Muscle of leg (tissue), 3 donors: ENCODE measurements at regions not wholly inside any gene's neighbourhood (a gene's known extent, or its start where the extent isn't known, plus 50 kb on each side); places are given as distances from the start of the nearest gene placed in this dataset.

Experiments used
- DNase-seq: peaks from one replicate; pipeline ENCODE4 v3.0.0; 2013
- H3K27ac ChIP-seq: one replicate; pipeline ENCODE4 v1.5.1; 2013; ENCODE audit warnings: mild to moderate bottlenecking, low read length, control low read depth
- H3K27me3 ChIP-seq: one replicate; pipeline ENCODE4 v1.6.1; 2013; ENCODE audit warnings: low read length; ENCODE audit not compliant: control insufficient read depth, insufficient read depth
- H3K36me3 ChIP-seq: one replicate; pipeline ENCODE4 v1.6.1; 2013; ENCODE audit warnings: low read length; ENCODE audit not compliant: control insufficient read depth, insufficient read depth
- H3K4me1 ChIP-seq: one replicate; pipeline ENCODE4 v1.6.1; 2013; ENCODE audit warnings: low read length; ENCODE audit not compliant: control insufficient read depth, insufficient read depth
- H3K4me3 ChIP-seq: one replicate; pipeline ENCODE4 v1.5.1; 2013; ENCODE audit warnings: low read length, control low read depth
- H3K9me3 ChIP-seq: replicated peaks from 2 replicates; pipeline ENCODE4 v1.6.1; 2013; ENCODE audit warnings: low read depth, low read length; ENCODE audit not compliant: control insufficient read depth
- WGBS: methylation state at CpG from one replicate; pipeline ENCODE4 v1.1.5; 2013; ENCODE audit warnings: missing lambda C conversion rate; ENCODE audit not compliant: insufficient coverage; 5-methylcytosine and 5-hydroxymethylcytosine counted together

GRCh38 chr11:81388326-81388725, 1345.3 kb downstream of the FAM181B start:
- no peak for DNase-seq
- no peaks in the 10 kb centered on the region for H3K9me3 ChIP-seq
- no peaks in the 10 kb centered on the region for H3K27me3 ChIP-seq
- no peak overlapping the region for H3K4me3 ChIP-seq
- no peaks in the 10 kb centered on the region for H3K4me1 ChIP-seq
- 50% methylated on average over 1 of the region's 3 CpGs for WGBS
- H3K27ac ChIP-seq, result no peak overlapping the region
- no peaks in the 10 kb centered on the region for H3K36me3 ChIP-seq

- no peaks in the 10 kb centered on the region for H3K36me3 ChIP-seq
Measured at GRCh38 chr11:81380395-81380794, 1353.3 kb downstream of the FAM181B start.

DNA sequence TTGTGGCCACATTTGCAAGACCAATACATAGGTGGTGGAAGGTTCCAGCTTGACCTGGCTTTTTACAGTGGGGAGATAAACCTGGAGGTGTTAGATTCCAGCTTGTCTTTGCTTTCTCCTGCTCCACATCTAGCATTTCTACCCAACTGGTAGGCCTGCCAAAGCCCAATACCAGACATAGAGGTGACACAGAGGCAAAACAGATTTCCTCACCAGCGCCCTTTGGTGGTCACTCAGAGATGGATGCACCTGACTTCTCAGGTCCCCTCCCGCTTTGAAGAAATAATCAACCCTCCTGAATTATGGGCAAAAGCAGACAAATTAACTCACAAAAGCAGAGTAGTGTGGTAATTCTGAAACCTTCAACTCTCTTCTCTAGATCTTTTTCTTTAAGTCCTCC, 1356.2 kb downstream of the FAM181B start:
- no peak for DNase-seq
- H3K9me3 ChIP-seq, result no peaks in the 10 kb centered on the region
- H3K4me1 ChIP-seq, result no peaks in the 10 kb centered on the region
- no peaks in the 10 kb centered on the region for H3K36me3 ChIP-seq
- no peaks in the 10 kb centered on the region for H3K27me3 ChIP-seq
- H3K27ac ChIP-seq, result no peak overlapping the region
- no CpG with 5 or more reads among the region's 2 CpGs for WGBS
- H3K4me3 ChIP-seq, result no peak overlapping the region

More at GRCh38 chr11:81380395-81380794, 1353.3 kb downstream of the FAM181B start:
- no peak overlapping the region for H3K27ac ChIP-seq
- H3K4me3 ChIP-seq, result no peak overlapping the region
- H3K27me3 ChIP-seq, result no peaks in the 10 kb centered on the region
- DNase-seq, result no peak
- no peaks in the 10 kb centered on the region for H3K4me1 ChIP-seq
- no CpG with 5 or more reads among the region's 1 CpG for WGBS
- H3K9me3 ChIP-seq, result no peaks in the 10 kb centered on the region

DNA sequence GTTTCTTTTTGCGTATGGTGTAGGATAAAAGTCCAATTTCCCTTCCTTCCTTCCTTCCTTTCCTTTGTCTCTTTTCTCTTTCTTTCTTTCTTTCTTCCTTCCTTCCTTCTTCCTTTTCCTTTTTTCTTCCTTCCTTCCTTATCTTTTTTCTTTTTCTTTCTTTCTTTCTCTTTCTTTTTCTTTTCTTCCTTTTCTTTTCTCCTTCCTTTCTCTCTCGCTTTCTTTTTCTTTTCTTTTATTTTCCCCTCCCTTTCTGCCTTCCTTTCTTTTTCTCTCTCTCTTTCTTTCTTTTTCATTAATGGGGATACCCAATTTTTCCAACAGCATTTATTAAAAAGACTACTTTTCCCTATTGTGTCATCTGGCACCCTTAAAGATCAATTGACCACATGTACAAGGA, 1359.7 kb downstream of the FAM181B start:
- Histone ChIP-seq H3K27ac (no peak overlapping the region), H3K27me3 (no peaks in the 10 kb centered on the region), H3K36me3 (no peaks in the 10 kb centered on the region), H3K4me1 (no peaks in the 10 kb centered on the region), H3K9me3 (no peaks in the 10 kb centered on the region), H3K4me3 (no peak overlapping the region)
- no peak for DNase-seq
- WGBS, result no CpG with 5 or more reads among the region's 2 CpGs

GRCh38 chr11:81368192-81368591, 1365.5 kb downstream of the FAM181B start:
- 95% methylated on average over 8 of the region's 11 CpGs for WGBS
- no peaks in the 10 kb centered on the region for H3K27me3 ChIP-seq
- peaks cover 3% of the 10 kb centered on the region for H3K9me3 ChIP-seq
- H3K4me3 ChIP-seq, result no peak overlapping the region
- no peak for DNase-seq
- H3K4me1 ChIP-seq, result no peaks in the 10 kb centered on the region
- no peak overlapping the region for H3K27ac ChIP-seq
- no peaks in the 10 kb centered on the region for H3K36me3 ChIP-seq

- no CpG with 5 or more reads among the region's 4 CpGs for WGBS
Measured at GRCh38 chr11:81365496-81365895, 1368.2 kb downstream of the FAM181B start.

DNA sequence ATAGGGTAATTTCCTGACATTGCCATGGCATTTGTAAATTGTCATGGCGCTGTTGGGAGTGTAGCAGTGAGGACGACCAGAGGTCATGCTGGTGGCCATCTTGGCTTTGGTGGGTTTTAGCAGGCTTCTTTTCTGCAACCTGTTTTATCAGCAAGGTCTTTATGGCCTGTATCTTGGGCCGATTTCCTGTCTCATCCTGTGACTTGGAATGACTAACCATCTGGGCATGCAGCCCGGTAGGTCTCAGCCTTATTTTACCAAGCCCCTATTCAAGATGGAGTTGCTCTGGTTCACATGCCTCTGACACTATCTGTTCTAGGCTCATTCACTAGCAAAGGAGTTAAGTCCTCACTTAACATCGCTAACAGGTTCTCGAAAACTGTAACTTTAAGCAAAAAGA, 1374.2 kb downstream of the FAM181B start:
- WGBS, result 86% methylated on average over 4 of the region's 6 CpGs
- Histone ChIP-seq H3K9me3 (no peaks in the 10 kb centered on the region), H3K36me3 (no peaks in the 10 kb centered on the region), H3K27me3 (no peaks in the 10 kb centered on the region), H3K4me1 (no peaks in the 10 kb centered on the region), H3K27ac (no peak overlapping the region), H3K4me3 (no peak overlapping the region)
- DNase-seq, result no peak

More at GRCh38 chr11:81365496-81365895, 1368.2 kb downstream of the FAM181B start:
- Histone ChIP-seq H3K36me3 (no peaks in the 10 kb centered on the region), H3K9me3 (peaks cover 3% of the 10 kb centered on the region), H3K27me3 (no peaks in the 10 kb centered on the region), H3K4me1 (no peaks in the 10 kb centered on the region), H3K4me3 (no peak overlapping the region), H3K27ac (no peak overlapping the region)
- DNase-seq, result no peak

- H3K36me3 ChIP-seq, result no peaks in the 10 kb centered on the region
- H3K4me3 ChIP-seq, result no peak overlapping the region
- no peaks in the 10 kb centered on the region for H3K4me1 ChIP-seq
- no peak overlapping the region for H3K27ac ChIP-seq
- 83% methylated on average over 3 of the region's 6 CpGs for WGBS
- H3K27me3 ChIP-seq, result no peaks in the 10 kb centered on the region
- no peak for DNase-seq
- no peaks in the 10 kb centered on the region for H3K9me3 ChIP-seq
Measured at GRCh38 chr11:81345609-81346008, 1388.1 kb downstream of the FAM181B start.

DNA sequence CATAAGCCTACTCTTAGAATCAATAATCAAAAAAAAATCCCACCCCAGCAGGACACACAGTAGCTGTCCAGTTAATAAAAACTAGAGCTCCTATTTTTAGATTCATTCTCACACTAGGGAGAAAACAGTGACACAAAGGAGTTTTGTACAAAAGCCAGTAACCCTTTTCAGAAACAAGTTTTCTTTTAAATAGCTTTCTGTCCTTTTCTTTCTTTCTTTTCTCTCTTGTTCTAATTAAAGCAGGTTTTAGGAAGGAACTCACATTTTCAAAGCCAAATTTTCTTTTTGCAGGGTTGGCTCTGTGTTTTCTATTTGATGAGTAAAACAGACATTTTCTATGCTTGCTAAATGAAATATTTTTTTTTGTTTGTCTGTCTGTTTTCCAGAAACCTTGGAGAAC, 1390.7 kb downstream of the FAM181B start:
- DNase-seq, result peak; percentile 42

GRCh38 chr11:81340225-81340624, 1393.4 kb downstream of the FAM181B start:
- no CpG with 5 or more reads among the region's 1 CpG for WGBS
- DNase-seq, result no peak
- no peaks in the 10 kb centered on the region for H3K27me3 ChIP-seq
- H3K4me3 ChIP-seq, result no peak overlapping the region
- H3K4me1 ChIP-seq, result no peaks in the 10 kb centered on the region
- H3K36me3 ChIP-seq, result no peaks in the 10 kb centered on the region
- H3K27ac ChIP-seq, result no peak overlapping the region
- H3K9me3 ChIP-seq, result no peaks in the 10 kb centered on the region

More for the DNA sequence above, 1390.7 kb downstream of the FAM181B start:
- Histone ChIP-seq H3K4me3 (no peak overlapping the region), H3K27ac (no peak overlapping the region), H3K36me3 (no peaks in the 10 kb centered on the region), H3K27me3 (no peaks in the 10 kb centered on the region), H3K9me3 (no peaks in the 10 kb centered on the region), H3K4me1 (no peaks in the 10 kb centered on the region)

- H3K4me1 ChIP-seq, result no peaks in the 10 kb centered on the region
- H3K27me3 ChIP-seq, result no peaks in the 10 kb centered on the region
- H3K4me3 ChIP-seq, result no peak overlapping the region
- no peaks in the 10 kb centered on the region for H3K9me3 ChIP-seq
- no peak overlapping the region for H3K27ac ChIP-seq
- no CpG with 5 or more reads among the region's 2 CpGs for WGBS
- no peaks in the 10 kb centered on the region for H3K36me3 ChIP-seq
- DNase-seq, result no peak
Measured at GRCh38 chr11:81339521-81339920, 1394.1 kb downstream of the FAM181B start.
